GM23338 (cell line): ENCODE measurements at regions not wholly inside any gene's neighbourhood (a gene's known extent, or its start where the extent isn't known, plus 50 kb on each side); places are given as distances from the start of the nearest gene placed in this dataset.

Source experiments
- ATAC-seq: fragments of 200-7000 bp; cut with Tn5 transposase; 3 replicates; pipeline ENCODE4 v1.9.1; 2020
- DNase-seq: peaks from one replicate; pipeline ENCODE4 v3.0.0-alpha.2; 2015; ENCODE audit warnings: low spot score
- H2AFZ ChIP-seq: fragments of 200-600 bp; sonication (generic); 2 replicates; pipeline ENCODE4 v1.8.0; 2016; ENCODE audit warnings: antibody characterized with exemption, mild to moderate bottlenecking, moderate library complexity
- H3F3A ChIP-seq: fragments of 200-600 bp; sonication (generic); replicated peaks from 2 replicates; pipeline ENCODE4 v1.8.0; 2017; ENCODE audit warnings: antibody characterized with exemption, mixed run types, low read depth
- H3K27ac ChIP-seq: fragments of 200-600 bp; sonication (generic); 2 replicates; pipeline ENCODE4 v1.6.1; 2016; ENCODE audit warnings: low read depth
- H3K27me3 ChIP-seq: fragments of 200-600 bp; sonication (generic); 2 replicates; pipeline ENCODE4 v1.8.0; 2016; ENCODE audit warnings: mild to moderate bottlenecking, mixed run types, moderate library complexity; ENCODE audit not compliant: insufficient read depth
- H3K36me3 ChIP-seq: fragments of 200-600 bp; sonication (generic); 2 replicates; pipeline ENCODE4 v1.8.0; 2016; ENCODE audit warnings: mild to moderate bottlenecking; ENCODE audit not compliant: insufficient read depth
- H3K4me1 ChIP-seq: fragments of 200-600 bp; sonication (generic); 2 replicates; pipeline ENCODE4 v1.8.0; 2016; ENCODE audit warnings: mild to moderate bottlenecking, moderate library complexity; ENCODE audit not compliant: insufficient read depth
- H3K4me2 ChIP-seq: fragments of 200-600 bp; sonication (generic); 2 replicates; pipeline ENCODE4 v1.7.1; 2017; ENCODE audit warnings: mixed run types
- H3K4me3 ChIP-seq: fragments of 200-600 bp; sonication (generic); 2 replicates; pipeline ENCODE4 v1.6.1; 2016; ENCODE audit warnings: mixed run types
- H3K79me2 ChIP-seq: fragments of 200-600 bp; sonication (generic); replicated peaks from 2 replicates; pipeline ENCODE4 v1.8.0; 2017; ENCODE audit warnings: mild to moderate bottlenecking; ENCODE audit not compliant: insufficient read depth
- H3K9me2 ChIP-seq: fragments of 200-600 bp; sonication (generic); 2 replicates; pipeline ENCODE4 v1.8.0; 2017; ENCODE audit not compliant: insufficient read depth
- H4K20me1 ChIP-seq: fragments of 200-600 bp; sonication (generic); replicated peaks from 2 replicates; pipeline ENCODE4 v1.8.0; 2017; ENCODE audit warnings: mild to moderate bottlenecking; ENCODE audit not compliant: insufficient read depth
- H3K27ac Mint-ChIP-seq: 2 replicates; pipeline ENCODE4 v1.8.0; 2020; ENCODE audit warnings: inconsistent platforms, mild to moderate bottlenecking, moderate library complexity, mixed read lengths
- H3K27me3 Mint-ChIP-seq: 3 replicates; pipeline ENCODE4 v1.8.0; 2022; ENCODE audit warnings: low read depth, mild to moderate bottlenecking, moderate library complexity, mixed read lengths, inconsistent platforms; ENCODE audit not compliant: insufficient read depth, poor library complexity
- H3K36me3 Mint-ChIP-seq: 3 replicates; pipeline ENCODE4 v1.8.0; 2021; ENCODE audit warnings: low read depth, mild to moderate bottlenecking, inconsistent platforms, moderate library complexity, mixed read lengths
- H3K4me1 Mint-ChIP-seq: 3 replicates; pipeline ENCODE4 v1.8.0; 2020; ENCODE audit warnings: mild to moderate bottlenecking, inconsistent platforms, mixed read lengths
- H3K4me3 Mint-ChIP-seq: 3 replicates; pipeline ENCODE4 v1.8.0; 2021; ENCODE audit warnings: moderate library complexity, mild to moderate bottlenecking, inconsistent platforms, mixed read lengths
- H3K9me3 Mint-ChIP-seq: 3 replicates; pipeline ENCODE4 v1.8.0; 2020; ENCODE audit warnings: moderate library complexity, mild to moderate bottlenecking, inconsistent platforms, mixed read lengths
- CTCF ChIP-seq, 2 experiments: fragments of 200-600 bp in 1 of 2; sonication (generic) in 1 of 2; conservative IDR thresholded peaks; 2 replicates each; pipeline versions ENCODE4 v1.5.1 to v1.6.1; 2016 to 2017; ENCODE audit warnings: antibody characterized with exemption in 2 of 2, low read depth in 2 of 2, mild to moderate bottlenecking in 2 of 2, moderate library complexity in 1 of 2
- EZH2 ChIP-seq: fragments of 200-600 bp; sonication (generic); IDR thresholded peaks from one replicate; pipeline ENCODE4 v1.8.0; 2017; ENCODE audit warnings: antibody characterized with exemption, mild to moderate bottlenecking, low read depth; ENCODE audit not compliant: unreplicated experiment
- NANOG ChIP-seq: IDR thresholded peaks from 2 replicates; pipeline ENCODE4 v1.6.1; 2016; ENCODE audit warnings: antibody characterized with exemption, borderline replicate concordance
- ZNF462 ChIP-seq: fragments of 250-450 bp; sonication (Bioruptor Pico); IDR thresholded peaks from 2 replicates; pipeline ENCODE4 v1.5.0; 2020; ENCODE audit warnings: mild to moderate bottlenecking, moderate library complexity

DNA sequence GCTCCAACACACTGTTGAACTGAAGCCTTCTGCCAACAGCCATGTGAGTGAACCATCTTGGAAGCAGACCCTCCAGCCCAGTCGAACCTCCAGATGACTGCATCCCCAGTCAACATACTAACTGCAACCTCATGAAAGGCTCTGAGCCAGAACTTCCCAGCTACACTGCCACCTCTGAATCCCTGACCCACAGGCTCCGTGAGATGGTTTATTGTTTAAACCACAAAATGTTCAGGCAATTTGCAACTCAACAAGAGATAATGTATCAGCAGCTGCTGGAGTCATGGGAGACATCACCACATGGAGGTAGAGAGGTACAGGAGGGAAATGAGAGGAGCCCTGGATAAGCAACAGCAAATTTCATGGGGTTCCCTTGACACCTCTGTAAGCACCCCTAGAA, 266.4 kb upstream of the NBEA start:
- H3K27ac ChIP-seq: no peak overlapping the region
- DNase-seq (no peak), ATAC-seq (no peak)
- no peak overlapping the region for H3K27ac Mint-ChIP-seq
- H3K36me3 Mint-ChIP-seq: no peaks in the 10 kb centered on the region
- H2AFZ ChIP-seq: peak overlapping the region; percentile 86
- no peak overlapping the region for H3K4me2 ChIP-seq
- no peaks in the 10 kb centered on the region for H4K20me1 ChIP-seq
- H3K27me3 ChIP-seq: no peaks in the 10 kb centered on the region
- H3K79me2 ChIP-seq: no peaks in the 10 kb centered on the region
- H3K4me1 Mint-ChIP-seq: peaks cover 7% of the 10 kb centered on the region; the same call in 2 of the 3 replicates
- H3K36me3 ChIP-seq: no peaks in the 10 kb centered on the region
- H3K27me3 Mint-ChIP-seq: no peaks in the 10 kb centered on the region
- H3K9me2 ChIP-seq: peaks cover 7% of the 10 kb centered on the region
- no peak overlapping the region for H3K4me3 ChIP-seq
- H3K4me1 ChIP-seq: 0 out of 2 replicates have a peak, but pooled peaks cover 4% of the 10 kb centered on the region
- H3K4me3 Mint-ChIP-seq: no peak overlapping the region
- no peaks in the 10 kb centered on the region for H3F3A ChIP-seq
- TF ChIP-seq EZH2 (no peak), NANOG (no peak), CTCF (conservative IDR thresholded peaks at IDR 0.05; ENCODE audit: low read depth in 2 of 2) (no peak), ZNF462 (CRISPR knock-in tag) (no peak)
- 0 out of 3 replicates have a peak, but pooled peaks cover 3% of the 10 kb centered on the region for H3K9me3 Mint-ChIP-seq
